ENCODE measurements at regions not wholly inside any gene's neighbourhood (a gene's known extent, or its start where the extent isn't known, plus 50 kb on each side); places are given as distances from the start of the nearest gene placed in this dataset.

DNA sequence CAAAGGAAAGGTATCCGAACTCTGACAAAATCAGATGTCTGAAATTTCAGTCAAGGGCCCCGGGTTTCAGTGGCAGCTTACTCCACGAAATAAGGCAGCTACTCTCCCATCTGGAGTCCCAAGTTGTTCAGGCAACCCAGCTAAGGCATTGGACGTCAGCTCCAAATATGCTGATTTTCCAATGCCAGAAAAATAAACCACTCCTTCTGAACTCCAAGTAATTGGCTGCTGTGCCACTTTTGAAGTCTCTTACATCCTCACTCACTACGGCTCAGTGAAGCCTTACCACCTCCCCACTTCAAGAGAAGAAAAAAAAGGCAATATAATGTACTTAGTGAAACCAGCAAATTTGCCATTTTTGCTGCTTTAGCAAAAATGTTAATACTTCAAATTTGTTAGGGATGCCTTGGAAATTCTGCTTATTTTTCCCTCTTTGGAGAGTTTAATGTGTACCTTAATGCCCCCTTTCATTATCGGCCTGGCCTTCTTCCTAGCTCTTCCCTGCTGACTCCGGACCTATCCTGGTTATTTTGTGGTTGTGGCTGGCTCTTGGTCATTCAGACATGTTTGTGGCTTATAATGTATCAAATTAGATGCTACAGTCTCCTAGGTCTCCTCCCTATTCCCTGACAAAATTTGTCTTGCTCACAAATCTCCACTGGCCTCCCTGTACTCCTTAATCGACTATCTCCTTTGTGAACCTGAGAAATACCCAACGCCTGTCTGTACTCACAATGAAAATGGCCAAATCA is 589.2 kb upstream of the ZEB2 start:
- no peak for DNase-seq (ENCODE audit: extremely low spot score, unreplicated experiment)
- TF ChIP-seq, protein P1, sequence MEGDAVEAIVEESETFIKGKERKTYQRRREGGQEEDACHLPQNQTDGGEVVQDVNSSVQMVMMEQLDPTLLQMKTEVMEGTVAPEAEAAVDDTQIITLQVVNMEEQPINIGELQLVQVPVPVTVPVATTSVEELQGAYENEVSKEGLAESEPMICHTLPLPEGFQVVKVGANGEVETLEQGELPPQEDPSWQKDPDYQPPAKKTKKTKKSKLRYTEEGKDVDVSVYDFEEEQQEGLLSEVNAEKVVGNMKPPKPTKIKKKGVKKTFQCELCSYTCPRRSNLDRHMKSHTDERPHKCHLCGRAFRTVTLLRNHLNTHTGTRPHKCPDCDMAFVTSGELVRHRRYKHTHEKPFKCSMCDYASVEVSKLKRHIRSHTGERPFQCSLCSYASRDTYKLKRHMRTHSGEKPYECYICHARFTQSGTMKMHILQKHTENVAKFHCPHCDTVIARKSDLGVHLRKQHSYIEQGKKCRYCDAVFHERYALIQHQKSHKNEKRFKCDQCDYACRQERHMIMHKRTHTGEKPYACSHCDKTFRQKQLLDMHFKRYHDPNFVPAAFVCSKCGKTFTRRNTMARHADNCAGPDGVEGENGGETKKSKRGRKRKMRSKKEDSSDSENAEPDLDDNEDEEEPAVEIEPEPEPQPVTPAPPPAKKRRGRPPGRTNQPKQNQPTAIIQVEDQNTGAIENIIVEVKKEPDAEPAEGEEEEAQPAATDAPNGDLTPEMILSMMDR (IDR thresholded peaks at IDR 0.05) = no peak
- Mint-ChIP-seq H3K36me3 (ENCODE audit: unreplicated experiment) (no peaks in the 10 kb centered on the region), H3K9me3 (ENCODE audit: unreplicated experiment) (no peaks in the 10 kb centered on the region), H3K4me3 (ENCODE audit: unreplicated experiment) (no peak overlapping the region), H3K27ac (ENCODE audit: unreplicated experiment) (peak overlapping the region; percentile 88), H3K27me3 (ENCODE audit: unreplicated experiment) (no peaks in the 10 kb centered on the region), H3K4me1 (ENCODE audit: unreplicated experiment) (peaks cover 51% of the 10 kb centered on the region)

- H3K27ac Mint-ChIP-seq (ENCODE audit: unreplicated experiment) = peak overlapping the region; percentile 88
- no peaks in the 10 kb centered on the region for H3K9me3 Mint-ChIP-seq (ENCODE audit: unreplicated experiment)
- no peak overlapping the region for H3K4me3 Mint-ChIP-seq (ENCODE audit: unreplicated experiment)
- H3K4me1 Mint-ChIP-seq (ENCODE audit: unreplicated experiment) = peaks cover 47% of the 10 kb centered on the region
- H3K36me3 Mint-ChIP-seq (ENCODE audit: unreplicated experiment) = no peaks in the 10 kb centered on the region
- TF ChIP-seq, protein P1 (IDR thresholded peaks at IDR 0.05) = no peak
- no peak for DNase-seq (ENCODE audit: extremely low spot score, unreplicated experiment)
- H3K27me3 Mint-ChIP-seq (ENCODE audit: unreplicated experiment) = no peaks in the 10 kb centered on the region
These were observed 588.5 kb upstream of the ZEB2 start for GRCh38 chr2:145108361-145108778.

GRCh38 chr2:145106293-145106692 is 586.4 kb upstream of the ZEB2 start:
- DNase-seq (ENCODE audit: extremely low spot score, unreplicated experiment) = no peak
- Mint-ChIP-seq H3K9me3 (ENCODE audit: unreplicated experiment) (peaks cover 4% of the 10 kb centered on the region), H3K36me3 (ENCODE audit: unreplicated experiment) (peaks cover 6% of the 10 kb centered on the region)

GRCh38 chr2:145102706-145103105 is 582.8 kb upstream of the ZEB2 start:
- Mint-ChIP-seq H3K9me3 (ENCODE audit: unreplicated experiment) (peaks cover 4% of the 10 kb centered on the region), H3K27me3 (ENCODE audit: unreplicated experiment) (no peaks in the 10 kb centered on the region), H3K27ac (ENCODE audit: unreplicated experiment) (no peak overlapping the region), H3K4me1 (ENCODE audit: unreplicated experiment) (peaks cover 4% of the 10 kb centered on the region), H3K4me3 (ENCODE audit: unreplicated experiment) (no peak overlapping the region), H3K36me3 (ENCODE audit: unreplicated experiment) (peaks cover 10% of the 10 kb centered on the region)
- TF ChIP-seq, protein P1 (IDR thresholded peaks at IDR 0.05) = no peak
- no peak for DNase-seq (ENCODE audit: extremely low spot score, unreplicated experiment)

More at GRCh38 chr2:145106293-145106692, 586.4 kb upstream of the ZEB2 start:
- Mint-ChIP-seq H3K4me3 (ENCODE audit: unreplicated experiment) (no peak overlapping the region), H3K4me1 (ENCODE audit: unreplicated experiment) (peaks cover 35% of the 10 kb centered on the region), H3K27me3 (ENCODE audit: unreplicated experiment) (no peaks in the 10 kb centered on the region), H3K27ac (ENCODE audit: unreplicated experiment) (no peak overlapping the region)
- TF ChIP-seq, protein P1 (IDR thresholded peaks at IDR 0.05) = no peak

DNA sequence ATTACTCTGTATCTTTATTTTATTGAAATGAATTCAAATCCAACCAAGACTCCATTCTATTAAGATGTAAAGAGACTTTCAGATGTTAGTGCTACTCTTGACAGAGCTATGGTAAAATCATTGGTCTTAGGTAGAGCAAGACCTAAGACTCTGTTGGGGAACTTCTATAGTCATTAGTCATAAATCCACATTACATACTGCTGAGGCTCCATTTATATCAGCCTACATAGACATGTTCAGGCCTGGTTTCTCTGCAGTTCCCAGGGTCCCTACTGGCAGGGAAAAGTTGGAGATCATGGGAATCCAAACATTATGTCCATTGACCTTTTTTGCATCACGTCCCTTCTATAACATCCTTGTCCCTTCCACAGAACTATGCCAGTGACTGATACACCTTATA is 580.4 kb upstream of the ZEB2 start:
- H3K4me3 Mint-ChIP-seq (ENCODE audit: unreplicated experiment) = no peak overlapping the region
- peaks cover 5% of the 10 kb centered on the region for H3K9me3 Mint-ChIP-seq (ENCODE audit: unreplicated experiment)

More for the DNA sequence above, 580.4 kb upstream of the ZEB2 start:
- TF ChIP-seq, protein P1 (IDR thresholded peaks at IDR 0.05) = no peak
- no peak for DNase-seq (ENCODE audit: extremely low spot score, unreplicated experiment)
- Mint-ChIP-seq H3K36me3 (ENCODE audit: unreplicated experiment) (peaks cover 10% of the 10 kb centered on the region), H3K4me1 (ENCODE audit: unreplicated experiment) (peaks cover 17% of the 10 kb centered on the region), H3K27me3 (ENCODE audit: unreplicated experiment) (no peaks in the 10 kb centered on the region), H3K27ac (ENCODE audit: unreplicated experiment) (no peak overlapping the region)

Data from osteocyte (in vitro differentiated cells).